HCT116 (cell line): ENCODE measurements at regions not wholly inside any gene's neighbourhood (a gene's known extent, or its start where the extent isn't known, plus 50 kb on each side); places are given as distances from the start of the nearest gene placed in this dataset.

Source experiments
- CBX3 ChIP-seq: IDR thresholded peaks from 2 replicates; pipeline ENCODE4 v1.6.1; 2012; ENCODE audit warnings: low read depth
- EGR1 ChIP-seq: IDR thresholded peaks from 2 replicates; pipeline ENCODE4 v1.6.1; 2012; ENCODE audit warnings: low read depth
- EZH2 ChIP-seq: fragments of 200-600 bp; sonication (generic); IDR thresholded peaks from 2 replicates; pipeline ENCODE4 v1.6.1; 2017; ENCODE audit warnings: antibody characterized with exemption, mixed run types
- JUND ChIP-seq: IDR thresholded peaks from 2 replicates; pipeline ENCODE4 v1.6.1; 2012
- POLR2A ChIP-seq: IDR thresholded peaks from 2 replicates; pipeline ENCODE4 v1.7.0; 2011; ENCODE audit warnings: borderline replicate concordance; ENCODE audit not compliant: insufficient read depth, insufficient read length; ENCODE audit errors: extremely low read depth
- POLR2AphosphoS5 ChIP-seq: IDR thresholded peaks from 2 replicates; pipeline ENCODE4 v1.6.1; 2011; ENCODE audit warnings: mild to moderate bottlenecking, low read depth, low read length, moderate library complexity
- RAD21 ChIP-seq: IDR thresholded peaks from 2 replicates; pipeline ENCODE4 v1.6.1; 2012; ENCODE audit warnings: low read depth, mild to moderate bottlenecking
- SIN3A ChIP-seq: IDR thresholded peaks from 2 replicates; pipeline ENCODE4 v1.6.1; 2012; ENCODE audit warnings: low read depth
- SP1 ChIP-seq: IDR thresholded peaks from 2 replicates; pipeline ENCODE4 v1.6.1; 2012; ENCODE audit warnings: low read depth
- ZFX ChIP-seq: fragments of 450-650 bp; IDR thresholded peaks from 2 replicates; pipeline ENCODE4 v1.6.1; 2017
- TF ChIP-seq, protein P1 (sequence below), 3 experiments: fragments of 200-600 bp in 1 of 3; sonication (generic) in 1 of 3; IDR thresholded peaks in 2 of 3; conservative IDR thresholded peaks in 1 of 3; 2 replicates each; pipeline ENCODE4 v1.5.1; 2012 to 2017; ENCODE audit warnings: low read depth in 2 of 3, low read length in 2 of 3, antibody characterized with exemption in 1 of 3, borderline replicate concordance in 1 of 3, control low read depth in 1 of 3, mild to moderate bottlenecking in 1 of 3, mixed read lengths in 1 of 3, mixed run types in 1 of 3, moderate library complexity in 1 of 3; ENCODE audit not compliant: insufficient read depth in 1 of 3
- TF ChIP-seq, protein P2 (sequence below): IDR thresholded peaks from 2 replicates; pipeline ENCODE4 v1.6.1; 2012; ENCODE audit warnings: low read depth
- TF ChIP-seq, protein P3 (sequence below): IDR thresholded peaks from 2 replicates; pipeline ENCODE4 v1.6.1; 2012

DNA sequence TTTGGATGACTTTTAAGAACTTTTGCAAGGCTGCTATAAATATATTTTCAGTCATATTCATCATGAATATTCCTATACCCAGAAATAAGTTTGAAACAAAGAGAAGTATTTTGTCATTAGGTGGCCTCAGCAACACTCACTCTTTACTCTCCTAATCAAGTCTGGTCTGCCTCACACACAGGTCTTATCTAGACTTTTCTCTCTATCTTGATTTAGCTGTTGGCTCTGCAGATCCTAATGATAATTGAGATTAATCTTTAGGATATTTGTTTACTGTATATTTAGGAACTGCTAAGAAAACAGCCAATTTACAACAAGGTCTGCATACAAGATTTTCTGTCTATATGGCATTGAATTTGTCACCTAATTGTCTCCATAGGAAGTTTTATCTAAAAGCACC, 297.6 kb downstream of the PTEN start:
- TF ChIP-seq, protein P1, sequence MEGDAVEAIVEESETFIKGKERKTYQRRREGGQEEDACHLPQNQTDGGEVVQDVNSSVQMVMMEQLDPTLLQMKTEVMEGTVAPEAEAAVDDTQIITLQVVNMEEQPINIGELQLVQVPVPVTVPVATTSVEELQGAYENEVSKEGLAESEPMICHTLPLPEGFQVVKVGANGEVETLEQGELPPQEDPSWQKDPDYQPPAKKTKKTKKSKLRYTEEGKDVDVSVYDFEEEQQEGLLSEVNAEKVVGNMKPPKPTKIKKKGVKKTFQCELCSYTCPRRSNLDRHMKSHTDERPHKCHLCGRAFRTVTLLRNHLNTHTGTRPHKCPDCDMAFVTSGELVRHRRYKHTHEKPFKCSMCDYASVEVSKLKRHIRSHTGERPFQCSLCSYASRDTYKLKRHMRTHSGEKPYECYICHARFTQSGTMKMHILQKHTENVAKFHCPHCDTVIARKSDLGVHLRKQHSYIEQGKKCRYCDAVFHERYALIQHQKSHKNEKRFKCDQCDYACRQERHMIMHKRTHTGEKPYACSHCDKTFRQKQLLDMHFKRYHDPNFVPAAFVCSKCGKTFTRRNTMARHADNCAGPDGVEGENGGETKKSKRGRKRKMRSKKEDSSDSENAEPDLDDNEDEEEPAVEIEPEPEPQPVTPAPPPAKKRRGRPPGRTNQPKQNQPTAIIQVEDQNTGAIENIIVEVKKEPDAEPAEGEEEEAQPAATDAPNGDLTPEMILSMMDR (IDR thresholded peaks at IDR 0.05 in 2 of 3, conservative IDR thresholded peaks at IDR 0.05 in 1 of 3; ENCODE audit: borderline replicate concordance in 1 of 3, insufficient read depth in 1 of 3, low read depth in 2 of 3, low read length in 2 of 3) = no peak
- TF ChIP-seq POLR2AphosphoS5 = no peak
- TF ChIP-seq EZH2 = no peak
- no peak for TF ChIP-seq POLR2A
- TF ChIP-seq EGR1 = no peak
- no peak for TF ChIP-seq SP1
- TF ChIP-seq RAD21 = no peak
- no peak for TF ChIP-seq ZFX
- TF ChIP-seq, protein P2, sequence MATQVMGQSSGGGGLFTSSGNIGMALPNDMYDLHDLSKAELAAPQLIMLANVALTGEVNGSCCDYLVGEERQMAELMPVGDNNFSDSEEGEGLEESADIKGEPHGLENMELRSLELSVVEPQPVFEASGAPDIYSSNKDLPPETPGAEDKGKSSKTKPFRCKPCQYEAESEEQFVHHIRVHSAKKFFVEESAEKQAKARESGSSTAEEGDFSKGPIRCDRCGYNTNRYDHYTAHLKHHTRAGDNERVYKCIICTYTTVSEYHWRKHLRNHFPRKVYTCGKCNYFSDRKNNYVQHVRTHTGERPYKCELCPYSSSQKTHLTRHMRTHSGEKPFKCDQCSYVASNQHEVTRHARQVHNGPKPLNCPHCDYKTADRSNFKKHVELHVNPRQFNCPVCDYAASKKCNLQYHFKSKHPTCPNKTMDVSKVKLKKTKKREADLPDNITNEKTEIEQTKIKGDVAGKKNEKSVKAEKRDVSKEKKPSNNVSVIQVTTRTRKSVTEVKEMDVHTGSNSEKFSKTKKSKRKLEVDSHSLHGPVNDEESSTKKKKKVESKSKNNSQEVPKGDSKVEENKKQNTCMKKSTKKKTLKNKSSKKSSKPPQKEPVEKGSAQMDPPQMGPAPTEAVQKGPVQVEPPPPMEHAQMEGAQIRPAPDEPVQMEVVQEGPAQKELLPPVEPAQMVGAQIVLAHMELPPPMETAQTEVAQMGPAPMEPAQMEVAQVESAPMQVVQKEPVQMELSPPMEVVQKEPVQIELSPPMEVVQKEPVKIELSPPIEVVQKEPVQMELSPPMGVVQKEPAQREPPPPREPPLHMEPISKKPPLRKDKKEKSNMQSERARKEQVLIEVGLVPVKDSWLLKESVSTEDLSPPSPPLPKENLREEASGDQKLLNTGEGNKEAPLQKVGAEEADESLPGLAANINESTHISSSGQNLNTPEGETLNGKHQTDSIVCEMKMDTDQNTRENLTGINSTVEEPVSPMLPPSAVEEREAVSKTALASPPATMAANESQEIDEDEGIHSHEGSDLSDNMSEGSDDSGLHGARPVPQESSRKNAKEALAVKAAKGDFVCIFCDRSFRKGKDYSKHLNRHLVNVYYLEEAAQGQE = no peak
- no peak for TF ChIP-seq CBX3
- TF ChIP-seq, protein P3, sequence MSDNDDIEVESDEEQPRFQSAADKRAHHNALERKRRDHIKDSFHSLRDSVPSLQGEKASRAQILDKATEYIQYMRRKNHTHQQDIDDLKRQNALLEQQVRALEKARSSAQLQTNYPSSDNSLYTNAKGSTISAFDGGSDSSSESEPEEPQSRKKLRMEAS = no peak
- no peak for TF ChIP-seq SIN3A
- no peak for TF ChIP-seq JUND
